Type B pancreatic cell (in vitro differentiated cells): ENCODE measurements at regions not wholly inside any gene's neighbourhood (a gene's known extent, or its start where the extent isn't known, plus 50 kb on each side); places are given as distances from the start of the nearest gene placed in this dataset.

Experiments used
- DNase-seq: peaks from one replicate; pipeline ENCODE4 v3.0.0; 2021; ENCODE audit warnings: mixed read lengths; ENCODE audit not compliant: unreplicated experiment; ENCODE audit errors: extremely low spot score
- H3K27ac Mint-ChIP-seq: 2 replicates; pipeline ENCODE4 v1.8.0; 2021; ENCODE audit warnings: mild to moderate bottlenecking, mixed read lengths
- H3K27me3 Mint-ChIP-seq: 2 replicates; pipeline ENCODE4 v1.8.0; 2021; ENCODE audit warnings: mixed read lengths
- H3K36me3 Mint-ChIP-seq: 2 replicates; pipeline ENCODE4 v1.8.0; 2021; ENCODE audit warnings: mixed read lengths
- H3K4me1 Mint-ChIP-seq: one replicate; pipeline ENCODE4 v1.8.0; 2021; ENCODE audit warnings: mixed read lengths; ENCODE audit not compliant: unreplicated experiment
- H3K4me3 Mint-ChIP-seq: 2 replicates; pipeline ENCODE4 v1.8.0; 2021; ENCODE audit warnings: mild to moderate bottlenecking, mixed read lengths
- H3K9me3 Mint-ChIP-seq: 2 replicates; pipeline ENCODE4 v1.8.0; 2021; ENCODE audit warnings: mixed read lengths
- TF ChIP-seq, protein P1 (sequence below): fragments of 200-600 bp; sonication (generic); conservative IDR thresholded peaks from 2 replicates; pipeline ENCODE4 v1.5.0; 2021; ENCODE audit warnings: antibody characterized with exemption, mild to moderate bottlenecking

DNA sequence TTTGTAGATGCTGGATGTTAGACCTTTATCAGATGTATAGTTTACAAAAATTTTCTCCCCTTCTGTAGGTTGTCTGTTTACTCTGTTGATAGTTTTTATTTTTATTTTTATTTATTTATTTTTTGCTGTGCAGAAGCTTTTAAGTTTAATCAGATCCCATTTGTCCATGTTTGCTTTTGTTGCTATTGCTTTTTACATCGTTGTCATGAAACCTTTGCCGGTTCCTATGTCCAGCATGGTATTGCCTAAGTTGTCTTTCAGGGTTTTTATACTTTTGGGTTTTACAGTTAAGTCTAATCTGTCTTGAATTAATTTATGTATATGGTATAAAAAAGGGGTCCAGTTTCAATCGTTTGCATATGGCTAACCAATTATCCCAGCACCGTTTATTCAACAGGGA is 819.5 kb downstream of the KCNT2 start:
- Mint-ChIP-seq H3K27ac (no peak overlapping the region), H3K9me3 (no peaks in the 10 kb centered on the region), H3K36me3 (no peaks in the 10 kb centered on the region), H3K27me3 (no peaks in the 10 kb centered on the region), H3K4me1 (no peaks in the 10 kb centered on the region), H3K4me3 (no peak overlapping the region)
- DNase-seq: no peak
- TF ChIP-seq, protein P1, sequence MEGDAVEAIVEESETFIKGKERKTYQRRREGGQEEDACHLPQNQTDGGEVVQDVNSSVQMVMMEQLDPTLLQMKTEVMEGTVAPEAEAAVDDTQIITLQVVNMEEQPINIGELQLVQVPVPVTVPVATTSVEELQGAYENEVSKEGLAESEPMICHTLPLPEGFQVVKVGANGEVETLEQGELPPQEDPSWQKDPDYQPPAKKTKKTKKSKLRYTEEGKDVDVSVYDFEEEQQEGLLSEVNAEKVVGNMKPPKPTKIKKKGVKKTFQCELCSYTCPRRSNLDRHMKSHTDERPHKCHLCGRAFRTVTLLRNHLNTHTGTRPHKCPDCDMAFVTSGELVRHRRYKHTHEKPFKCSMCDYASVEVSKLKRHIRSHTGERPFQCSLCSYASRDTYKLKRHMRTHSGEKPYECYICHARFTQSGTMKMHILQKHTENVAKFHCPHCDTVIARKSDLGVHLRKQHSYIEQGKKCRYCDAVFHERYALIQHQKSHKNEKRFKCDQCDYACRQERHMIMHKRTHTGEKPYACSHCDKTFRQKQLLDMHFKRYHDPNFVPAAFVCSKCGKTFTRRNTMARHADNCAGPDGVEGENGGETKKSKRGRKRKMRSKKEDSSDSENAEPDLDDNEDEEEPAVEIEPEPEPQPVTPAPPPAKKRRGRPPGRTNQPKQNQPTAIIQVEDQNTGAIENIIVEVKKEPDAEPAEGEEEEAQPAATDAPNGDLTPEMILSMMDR: no peak

DNA sequence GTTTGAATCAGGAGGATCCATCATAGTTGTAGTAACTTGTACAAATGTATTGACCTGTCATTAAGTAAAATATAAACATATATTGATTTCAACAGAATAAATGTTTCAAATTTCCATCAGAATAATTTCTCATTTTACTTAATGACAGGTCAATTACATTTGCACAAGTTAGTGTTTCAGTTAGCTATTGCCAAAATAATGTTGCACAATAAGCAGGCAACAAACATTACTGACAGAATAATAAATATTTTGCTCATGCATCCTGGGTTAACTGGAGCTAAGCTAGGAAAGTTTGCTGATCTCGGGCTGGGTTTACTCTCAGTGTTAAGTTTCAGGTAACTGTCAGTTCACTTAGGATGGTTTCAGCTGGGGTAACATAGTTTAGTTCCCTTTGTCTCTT is 822.4 kb downstream of the KCNT2 start:
- TF ChIP-seq, protein P1: no peak
- no peaks in the 10 kb centered on the region for H3K9me3 Mint-ChIP-seq
- H3K4me3 Mint-ChIP-seq: no peak overlapping the region
- H3K27me3 Mint-ChIP-seq: no peaks in the 10 kb centered on the region
- DNase-seq: no peak
- H3K36me3 Mint-ChIP-seq: no peaks in the 10 kb centered on the region
- no peak overlapping the region for H3K27ac Mint-ChIP-seq
- no peaks in the 10 kb centered on the region for H3K4me1 Mint-ChIP-seq

DNA sequence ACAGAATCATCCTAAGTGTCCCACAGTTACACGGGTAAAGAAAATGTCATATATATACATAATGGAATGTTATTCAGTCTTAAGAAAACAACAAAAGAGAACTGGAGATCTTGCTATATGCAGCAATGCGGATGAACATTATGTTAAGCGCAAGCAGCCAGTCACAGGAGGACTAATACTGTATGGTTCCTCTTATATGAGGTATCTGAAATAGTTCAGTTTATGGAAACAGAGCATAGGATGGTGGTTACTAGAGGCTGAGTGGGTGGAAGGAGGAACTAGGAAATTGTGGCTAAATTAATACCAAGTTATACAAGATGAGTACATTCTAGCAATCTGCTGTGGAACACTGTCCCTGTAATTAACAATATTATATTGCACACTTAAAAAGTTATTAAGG is 834.3 kb downstream of the KCNT2 start:
- Mint-ChIP-seq H3K27me3 (no peaks in the 10 kb centered on the region), H3K4me3 (no peak overlapping the region), H3K36me3 (no peaks in the 10 kb centered on the region), H3K4me1 (no peaks in the 10 kb centered on the region), H3K9me3 (no peaks in the 10 kb centered on the region), H3K27ac (no peak overlapping the region)
- TF ChIP-seq, protein P1: no peak
- no peak for DNase-seq

DNA sequence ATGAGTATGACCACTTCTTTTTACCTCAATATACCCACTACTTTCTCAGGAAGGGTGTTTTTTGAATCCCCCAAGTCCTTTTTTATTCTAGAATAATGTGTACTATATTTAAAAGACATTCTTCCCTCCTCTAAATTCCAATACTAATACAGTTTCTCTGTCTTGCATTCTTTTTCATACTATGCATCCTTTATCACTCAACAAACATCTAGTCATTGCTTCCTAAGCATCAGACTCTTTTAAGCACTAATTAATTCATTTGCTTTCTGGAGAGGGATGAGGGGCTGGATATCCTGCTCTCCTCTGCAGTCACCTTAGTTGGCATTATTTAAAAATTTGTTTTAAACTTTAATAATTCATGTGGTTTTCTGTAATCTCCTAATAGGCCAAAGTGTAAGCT is 838.8 kb downstream of the KCNT2 start:
- no peak overlapping the region for H3K4me3 Mint-ChIP-seq

DNA sequence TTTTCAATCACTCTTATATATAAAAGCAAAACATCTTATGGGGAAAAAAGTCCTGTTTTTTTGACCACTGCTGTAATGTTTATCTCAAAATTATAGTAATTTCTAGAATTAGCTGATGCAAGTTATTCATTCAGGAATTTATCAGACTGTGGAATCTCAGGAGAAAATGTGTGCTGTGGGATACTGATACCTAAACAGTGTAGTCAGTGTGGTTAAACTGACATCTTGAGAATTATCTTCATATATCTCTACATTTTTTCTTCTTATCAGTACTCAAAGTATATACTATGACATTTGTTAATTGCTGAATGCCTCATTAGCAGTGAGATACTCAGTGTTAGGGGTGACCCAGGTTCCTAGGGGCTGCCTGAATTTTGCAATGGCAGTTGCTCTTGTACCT is 839.3 kb downstream of the KCNT2 start:
- H3K9me3 Mint-ChIP-seq: no peaks in the 10 kb centered on the region
- no peaks in the 10 kb centered on the region for H3K36me3 Mint-ChIP-seq
- H3K4me1 Mint-ChIP-seq: no peaks in the 10 kb centered on the region
- TF ChIP-seq, protein P1: no peak
- H3K27me3 Mint-ChIP-seq: no peaks in the 10 kb centered on the region
- no peak overlapping the region for H3K27ac Mint-ChIP-seq
- no peak for DNase-seq
- no peak overlapping the region for H3K4me3 Mint-ChIP-seq

More for the DNA sequence above, 838.8 kb downstream of the KCNT2 start:
- Mint-ChIP-seq H3K9me3 (no peaks in the 10 kb centered on the region), H3K36me3 (no peaks in the 10 kb centered on the region), H3K27ac (no peak overlapping the region), H3K27me3 (no peaks in the 10 kb centered on the region), H3K4me1 (no peaks in the 10 kb centered on the region)
- TF ChIP-seq, protein P1: no peak
- no peak for DNase-seq

DNA sequence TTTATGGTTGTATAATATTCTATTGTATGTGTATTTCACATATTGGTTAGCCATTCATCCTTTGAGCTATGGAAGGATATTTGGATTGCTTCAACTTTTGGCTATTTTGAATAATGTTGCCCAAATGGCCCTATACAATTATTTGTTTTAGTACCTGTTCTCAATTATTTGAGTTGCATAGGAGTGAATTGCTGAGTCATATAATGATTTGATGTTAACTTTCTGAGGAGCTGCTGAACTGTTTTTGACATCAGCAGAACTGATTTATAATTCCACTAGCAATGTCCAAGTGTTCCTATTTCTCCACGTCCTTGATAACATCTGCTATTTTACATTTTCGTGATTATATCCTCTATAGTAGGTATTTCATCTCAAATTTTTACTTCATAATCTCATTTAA is 839.9 kb downstream of the KCNT2 start:
- Mint-ChIP-seq H3K4me1 (no peaks in the 10 kb centered on the region), H3K36me3 (no peaks in the 10 kb centered on the region), H3K4me3 (no peak overlapping the region), H3K27ac (no peak overlapping the region), H3K9me3 (no peaks in the 10 kb centered on the region), H3K27me3 (no peaks in the 10 kb centered on the region)
- DNase-seq: no peak
- TF ChIP-seq, protein P1: no peak
